HL-60 (cell line): ENCODE measurements at regions not wholly inside any gene's neighbourhood (a gene's known extent, or its start where the extent isn't known, plus 50 kb on each side); places are given as distances from the start of the nearest gene placed in this dataset.

Experiments used
- DNase-seq, 2 experiments: peaks; one replicate each; pipeline ENCODE4 v3.0.0-alpha.2; 2010 to 2020; ENCODE audit warnings: low read depth in 1 of 2, low spot score in 1 of 2
- H3K27ac ChIP-seq: fragments of 250-450 bp; sonication (Bioruptor Pico); replicated peaks from 2 replicates; pipeline ENCODE4 v1.5.1; 2020; ENCODE audit warnings: mild to moderate bottlenecking, moderate library complexity
- H3K27me3 ChIP-seq: fragments of 250-450 bp; sonication (Bioruptor Pico); 2 replicates; pipeline ENCODE4 v1.5.1; 2021; ENCODE audit warnings: mild to moderate bottlenecking, moderate library complexity; ENCODE audit not compliant: insufficient read depth, poor library complexity, severe bottlenecking
- H3K4me3 ChIP-seq: replicated peaks from 2 replicates; pipeline ENCODE4 v1.5.1; 2011; ENCODE audit warnings: mild to moderate bottlenecking, control low read depth, low read length; ENCODE audit not compliant: insufficient read depth
- GABPA ChIP-seq: IDR thresholded peaks from 2 replicates; pipeline ENCODE4 v1.6.1; 2012; ENCODE audit warnings: low read depth
- POLR2AphosphoS5 ChIP-seq: IDR thresholded peaks from 2 replicates; pipeline ENCODE4 v1.6.1; 2012; ENCODE audit warnings: low read depth
- REST ChIP-seq: IDR thresholded peaks from 2 replicates; pipeline ENCODE4 v1.6.1; 2012; ENCODE audit warnings: low read depth; ENCODE audit not compliant: insufficient replicate concordance
- SPI1 ChIP-seq: IDR thresholded peaks from 2 replicates; pipeline ENCODE4 v1.6.1; 2012; ENCODE audit warnings: low read depth, mild to moderate bottlenecking, borderline replicate concordance
- TF ChIP-seq, protein P1 (sequence below): IDR thresholded peaks from one replicate; pipeline ENCODE4 v1.5.1; 2011; ENCODE audit warnings: low read length, control low read depth, inconsistent platforms; ENCODE audit not compliant: insufficient read depth

DNA sequence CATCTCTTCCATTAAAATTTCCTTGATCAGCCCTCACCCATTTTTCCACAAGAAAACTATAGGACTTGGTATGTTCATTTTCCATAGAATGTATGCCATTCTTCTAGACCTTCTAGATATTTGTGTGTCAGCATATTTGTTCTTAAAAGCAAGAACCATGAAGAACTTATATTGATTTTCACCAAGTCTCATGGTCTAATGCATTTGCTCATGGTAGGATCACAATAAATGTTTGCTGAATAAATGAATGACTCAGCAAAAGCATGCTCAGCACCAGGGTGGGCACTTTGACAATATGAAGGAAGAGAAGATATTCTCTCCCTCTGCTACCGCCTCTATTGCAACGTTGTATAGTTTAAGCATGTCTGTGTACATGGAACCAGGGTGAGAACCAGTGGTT lies 805.5 kb upstream of the SLC35B3 start:
- H3K4me3 ChIP-seq = no peak overlapping the region
- H3K27me3 ChIP-seq = no peaks in the 10 kb centered on the region
- no peak overlapping the region for H3K27ac ChIP-seq
- DNase-seq = no peak
- no peak for TF ChIP-seq SPI1
- no peak for TF ChIP-seq REST
- no peak for TF ChIP-seq POLR2AphosphoS5
- no peak for TF ChIP-seq GABPA
- TF ChIP-seq, protein P1, sequence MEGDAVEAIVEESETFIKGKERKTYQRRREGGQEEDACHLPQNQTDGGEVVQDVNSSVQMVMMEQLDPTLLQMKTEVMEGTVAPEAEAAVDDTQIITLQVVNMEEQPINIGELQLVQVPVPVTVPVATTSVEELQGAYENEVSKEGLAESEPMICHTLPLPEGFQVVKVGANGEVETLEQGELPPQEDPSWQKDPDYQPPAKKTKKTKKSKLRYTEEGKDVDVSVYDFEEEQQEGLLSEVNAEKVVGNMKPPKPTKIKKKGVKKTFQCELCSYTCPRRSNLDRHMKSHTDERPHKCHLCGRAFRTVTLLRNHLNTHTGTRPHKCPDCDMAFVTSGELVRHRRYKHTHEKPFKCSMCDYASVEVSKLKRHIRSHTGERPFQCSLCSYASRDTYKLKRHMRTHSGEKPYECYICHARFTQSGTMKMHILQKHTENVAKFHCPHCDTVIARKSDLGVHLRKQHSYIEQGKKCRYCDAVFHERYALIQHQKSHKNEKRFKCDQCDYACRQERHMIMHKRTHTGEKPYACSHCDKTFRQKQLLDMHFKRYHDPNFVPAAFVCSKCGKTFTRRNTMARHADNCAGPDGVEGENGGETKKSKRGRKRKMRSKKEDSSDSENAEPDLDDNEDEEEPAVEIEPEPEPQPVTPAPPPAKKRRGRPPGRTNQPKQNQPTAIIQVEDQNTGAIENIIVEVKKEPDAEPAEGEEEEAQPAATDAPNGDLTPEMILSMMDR = no peak

DNA sequence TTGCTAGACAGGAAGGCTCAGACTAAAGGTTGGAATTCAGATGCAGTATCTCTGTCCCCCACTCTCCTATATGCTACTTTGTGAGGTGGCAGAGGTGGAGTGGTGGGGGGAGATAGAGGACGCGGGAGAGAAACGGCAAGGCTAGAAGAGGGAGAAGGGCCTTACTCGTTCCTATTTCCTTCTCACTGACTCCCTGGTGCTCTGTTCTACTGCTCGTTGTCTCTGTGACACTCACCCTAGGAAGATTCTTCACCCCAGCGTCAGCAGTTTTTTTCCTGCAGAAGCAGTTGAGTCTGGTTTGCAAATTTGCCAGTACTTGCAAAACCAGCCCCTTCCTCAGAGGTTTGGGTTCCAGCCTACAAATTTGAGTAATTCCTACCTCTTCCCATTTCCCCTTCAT lies 801.1 kb upstream of the SLC35B3 start:
- DNase-seq = no peak
- Histone ChIP-seq H3K4me3 (no peak overlapping the region), H3K27me3 (no peaks in the 10 kb centered on the region), H3K27ac (no peak overlapping the region)
- TF ChIP-seq REST (no peak), GABPA (no peak), SPI1 (no peak), POLR2AphosphoS5 (no peak)
- TF ChIP-seq, protein P1 = no peak

- Histone ChIP-seq H3K4me3 (no peak overlapping the region), H3K27me3 (no peaks in the 10 kb centered on the region), H3K27ac (no peak overlapping the region)
- no peak for TF ChIP-seq REST
- TF ChIP-seq POLR2AphosphoS5 = no peak
- no peak for TF ChIP-seq SPI1
- no peak for TF ChIP-seq GABPA
- TF ChIP-seq, protein P1 = no peak
- no peak for DNase-seq
These were observed 798.3 kb upstream of the SLC35B3 start for GRCh38 chr6:9233686-9234085.
